NCI-H1694 treated with DMSO at 0.1 percent for 48 hours (cell line): ENCODE measurements at regions not wholly inside any gene's neighbourhood (a gene's known extent, or its start where the extent isn't known, plus 50 kb on each side); places are given as distances from the start of the nearest gene placed in this dataset.

Experiments
- DNase-seq: peaks from one replicate; lab custom pipeline; 2025; lab: John Stamatoyannopoulos, UW

- no peak for DNase-seq
Measured at GRCh38 chr5:65068410-65068809, 299.7 kb downstream of the CWC27 start.

- DNase-seq: no peak
Measured at GRCh38 chr5:65070026-65070425, 301.3 kb downstream of the CWC27 start.

GRCh38 chr5:65072850-65073249 is 304.1 kb downstream of the CWC27 start:
- peak; percentile 49 for DNase-seq

GRCh38 chr5:65073250-65073661 is 304.5 kb downstream of the CWC27 start:
- DNase-seq: no peak

GRCh38 chr5:65075623-65076250 is 307.0 kb downstream of the CWC27 start:
- DNase-seq: no peak

- DNase-seq: no peak
Measured at GRCh38 chr5:65076251-65076869, 307.6 kb downstream of the CWC27 start.

GRCh38 chr5:65077653-65078052 is 308.9 kb downstream of the CWC27 start:
- DNase-seq: no peak

GRCh38 chr5:65078331-65078730 is 309.6 kb downstream of the CWC27 start:
- DNase-seq: no peak

GRCh38 chr5:65081071-65081470 is 312.3 kb downstream of the CWC27 start:
- DNase-seq: no peak

- no peak for DNase-seq
Measured at GRCh38 chr5:65084795-65085515, 316.2 kb downstream of the CWC27 start.

- DNase-seq: no peak
Measured at GRCh38 chr5:65085516-65085850, 316.8 kb downstream of the CWC27 start.

GRCh38 chr5:65086234-65086890 is 317.6 kb downstream of the CWC27 start:
- no peak for DNase-seq

- DNase-seq: no peak
Measured at GRCh38 chr5:65087154-65087553, 318.4 kb downstream of the CWC27 start.

- no peak for DNase-seq
Measured at GRCh38 chr5:65094279-65094678, 325.5 kb downstream of the CWC27 start.

- DNase-seq: no peak
Measured at GRCh38 chr5:65098393-65098792, 329.7 kb downstream of the CWC27 start.
